Rectal smooth muscle tissue (tissue), 1 donor: ENCODE measurements at regions not wholly inside any gene's neighbourhood (a gene's known extent, or its start where the extent isn't known, plus 50 kb on each side); places are given as distances from the start of the nearest gene placed in this dataset.
"Not testable (repeated sequence)": the region's sequence is repeated elsewhere in the genome, so short reads cannot be mapped to it uniquely, and the experiment has no call there.

Source experiments
- H3K27ac ChIP-seq: one replicate; pipeline ENCODE4 v1.7.0; 2013; ENCODE audit warnings: low read depth, low read length, inconsistent platforms
- H3K27me3 ChIP-seq: one replicate; pipeline ENCODE4 v1.7.0; 2013; ENCODE audit warnings: low read length; ENCODE audit not compliant: control insufficient read depth, insufficient read depth
- H3K36me3 ChIP-seq: one replicate; pipeline ENCODE4 v1.7.0; 2013; ENCODE audit warnings: low read length; ENCODE audit not compliant: control insufficient read depth, insufficient read depth
- H3K4me1 ChIP-seq: one replicate; pipeline ENCODE4 v1.7.0; 2013; ENCODE audit warnings: low read length; ENCODE audit not compliant: control insufficient read depth, insufficient read depth
- H3K4me3 ChIP-seq: one replicate; pipeline ENCODE4 v1.7.0; 2013; ENCODE audit warnings: low read length
- H3K9ac ChIP-seq: one replicate; pipeline ENCODE4 v1.7.0; 2013; ENCODE audit warnings: low read length

DNA sequence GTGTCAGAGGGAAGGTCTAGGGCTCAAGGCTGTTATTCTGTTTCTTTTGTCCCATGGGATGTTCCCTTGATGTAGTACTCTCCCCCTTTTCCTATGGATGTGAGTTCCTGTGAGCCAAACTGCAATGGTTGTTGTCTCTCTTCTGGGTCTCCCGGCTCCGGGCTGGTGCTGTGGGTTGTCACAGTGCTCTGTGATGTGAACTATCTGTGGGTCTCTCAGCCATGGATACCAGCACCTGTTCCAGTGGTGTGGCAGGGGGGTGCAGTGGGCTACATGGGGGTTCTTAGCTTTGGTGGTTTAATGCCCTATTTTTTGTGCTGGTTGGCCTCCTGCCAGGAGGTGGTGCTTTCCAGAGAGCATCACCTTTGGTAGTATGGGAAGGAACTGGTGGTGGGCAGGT is 941.1 kb downstream of the KCNA4 start:
- Histone ChIP-seq H3K9ac (no peak overlapping the region), H3K27ac (no peak overlapping the region)

DNA sequence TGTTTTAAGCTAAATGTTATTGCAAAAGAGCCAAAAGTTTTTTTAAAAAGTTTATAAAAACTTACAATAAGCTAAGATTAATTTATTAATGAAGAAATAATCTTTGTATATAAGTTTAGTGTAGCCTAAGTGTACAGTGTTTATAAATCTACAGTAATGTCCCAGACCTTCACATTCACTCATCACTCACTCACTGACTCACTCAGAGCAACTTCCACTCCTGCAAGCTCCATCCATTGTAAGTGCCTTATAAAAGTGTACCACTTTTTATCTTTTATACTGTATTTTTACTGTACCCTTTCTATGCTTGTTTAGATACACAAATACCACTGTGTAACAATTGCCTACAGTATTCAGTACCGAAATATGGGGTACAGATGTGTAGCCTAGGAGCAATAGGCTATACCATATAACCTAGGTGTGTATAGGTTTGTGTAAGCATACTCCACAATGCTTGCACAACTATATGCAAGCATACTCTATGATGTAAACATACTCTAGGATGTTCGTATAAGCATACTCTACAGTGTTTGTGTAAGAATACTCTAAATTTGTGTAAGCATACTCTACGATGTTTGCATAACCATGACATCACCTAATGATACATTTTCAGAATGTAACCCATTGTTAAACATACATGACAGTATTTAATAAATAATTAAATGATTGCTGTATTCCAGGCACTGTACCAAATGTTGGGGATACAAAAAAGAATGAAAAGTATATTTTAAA is 953.0 kb downstream of the KCNA4 start:
- H3K36me3 ChIP-seq, result no peaks in the 10 kb centered on the region
- H3K4me1 ChIP-seq, result no peaks in the 10 kb centered on the region
- no peak overlapping the region for H3K9ac ChIP-seq
- no peak overlapping the region for H3K4me3 ChIP-seq
- no peak overlapping the region for H3K27ac ChIP-seq
- no peaks in the 10 kb centered on the region for H3K27me3 ChIP-seq

More for the DNA sequence above, 941.1 kb downstream of the KCNA4 start:
- no peaks in the 10 kb centered on the region for H3K36me3 ChIP-seq
- H3K27me3 ChIP-seq, result no peaks in the 10 kb centered on the region
- H3K4me1 ChIP-seq, result no peaks in the 10 kb centered on the region
- no peak overlapping the region for H3K4me3 ChIP-seq

DNA sequence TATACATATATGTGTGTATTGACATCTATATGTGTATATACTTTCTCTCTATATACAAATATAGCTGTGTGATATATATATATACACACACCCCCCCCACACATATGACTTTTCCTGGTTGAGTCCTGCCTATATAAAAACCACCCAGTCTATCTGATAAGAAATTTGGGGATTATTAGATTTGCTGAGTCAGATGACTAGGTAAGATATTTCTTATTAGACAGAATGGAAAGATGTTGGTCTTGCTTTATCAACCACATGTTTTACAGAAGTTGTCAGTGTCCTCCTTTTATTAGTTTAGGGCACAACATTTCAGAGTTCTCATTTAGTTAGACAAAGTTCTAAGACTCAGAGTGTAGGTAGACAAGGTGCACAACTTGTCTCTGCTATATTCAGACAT is 953.3 kb downstream of the METTL15 start:
- H3K9ac ChIP-seq, result no peak overlapping the region
- no peak overlapping the region for H3K27ac ChIP-seq
- no peaks in the 10 kb centered on the region for H3K27me3 ChIP-seq
- no peaks in the 10 kb centered on the region for H3K36me3 ChIP-seq
- no peak overlapping the region for H3K4me3 ChIP-seq
- H3K4me1 ChIP-seq, result no peaks in the 10 kb centered on the region

DNA sequence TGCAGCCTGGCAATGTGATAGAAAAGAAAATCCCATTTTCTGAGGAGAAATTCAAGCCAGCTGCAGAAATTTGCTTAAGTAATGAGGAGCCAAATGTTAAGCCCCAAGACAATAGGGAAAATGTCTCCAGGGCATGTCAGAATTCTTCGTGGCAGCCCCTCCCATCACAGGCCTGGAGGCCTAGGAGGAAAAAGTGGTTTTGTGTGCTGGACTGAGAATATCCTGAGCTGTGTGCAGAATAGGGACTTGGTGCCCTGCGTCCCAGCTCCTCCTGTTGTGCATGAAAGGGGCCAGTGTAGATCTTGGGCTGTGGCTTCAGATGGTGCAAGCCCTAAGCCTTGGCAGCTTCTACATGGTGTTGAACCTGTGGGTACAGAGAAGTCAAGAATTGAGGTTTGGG is 948.3 kb downstream of the METTL15 start:
- not testable (repeated sequence) for H3K4me1 ChIP-seq, H3K4me3 ChIP-seq, H3K36me3 ChIP-seq

DNA sequence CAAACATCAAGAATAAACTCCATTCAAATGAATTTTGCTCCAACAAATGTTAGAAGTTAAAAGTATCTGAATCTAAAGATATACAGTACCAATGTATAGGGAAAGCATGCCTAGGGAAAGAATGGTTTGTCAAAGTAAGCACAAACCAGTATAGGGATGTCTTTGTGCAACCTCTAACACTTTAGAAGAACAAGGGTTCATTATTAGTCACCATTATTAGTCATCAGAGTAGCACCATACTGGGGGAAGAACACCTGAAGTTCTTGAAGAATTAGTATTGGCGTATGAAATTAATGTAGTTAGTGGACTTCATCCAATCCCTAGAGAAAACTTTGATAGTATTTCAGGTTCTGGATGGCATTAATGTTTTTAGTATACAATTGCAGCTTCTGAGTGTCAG is 943.7 kb downstream of the METTL15 start:
- no peak overlapping the region for H3K9ac ChIP-seq
- no peaks in the 10 kb centered on the region for H3K36me3 ChIP-seq
- H3K27ac ChIP-seq, result no peak overlapping the region
- H3K27me3 ChIP-seq, result no peaks in the 10 kb centered on the region
- H3K4me3 ChIP-seq, result no peak overlapping the region
- H3K4me1 ChIP-seq, result no peaks in the 10 kb centered on the region

More for the DNA sequence above, 948.3 kb downstream of the METTL15 start:
- H3K27me3 ChIP-seq, H3K27ac ChIP-seq, H3K9ac ChIP-seq: not testable (repeated sequence)

DNA sequence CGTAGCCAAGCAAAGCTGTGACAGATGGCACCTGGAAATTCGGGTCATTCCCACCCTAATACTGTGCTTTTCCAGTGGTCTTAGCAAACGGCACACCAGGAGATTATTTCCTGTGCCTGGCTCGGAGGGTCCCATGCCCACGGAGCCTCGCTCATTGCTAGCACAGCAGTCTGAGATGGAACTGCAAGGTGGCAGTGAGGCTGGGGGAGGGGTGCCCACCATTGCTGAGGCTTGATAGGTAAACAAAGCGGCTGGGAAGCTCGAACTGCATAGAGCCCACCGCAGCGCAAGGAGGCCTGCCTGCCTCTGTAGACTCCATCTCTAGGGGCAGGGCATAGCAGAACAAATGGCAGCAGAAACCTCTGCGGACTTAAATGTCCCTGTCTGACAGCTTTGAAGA is 942.8 kb downstream of the METTL15 start:
- H3K9ac ChIP-seq, H3K4me3 ChIP-seq, H3K27me3 ChIP-seq, H3K27ac ChIP-seq, H3K4me1 ChIP-seq, H3K36me3 ChIP-seq: not testable (repeated sequence)

DNA sequence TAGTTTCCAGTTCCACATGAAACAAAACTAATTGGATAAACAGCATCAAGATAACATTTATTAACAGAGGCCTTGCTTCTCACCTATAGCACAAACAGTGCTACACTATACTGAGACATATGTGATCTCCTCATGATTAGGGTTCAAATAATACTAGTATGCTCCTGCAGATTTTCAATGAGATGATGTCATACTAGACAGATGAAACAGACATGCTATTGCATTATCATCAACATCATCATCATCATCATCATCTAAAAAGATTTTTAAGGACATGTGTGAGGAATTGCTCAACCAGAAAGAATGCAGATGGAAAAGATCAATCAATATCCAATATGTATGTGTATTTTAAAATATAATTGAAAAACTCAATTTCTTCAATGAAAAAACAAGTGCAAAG is 932.3 kb downstream of the METTL15 start:
- Histone ChIP-seq H3K4me1 (no peaks in the 10 kb centered on the region), H3K4me3 (no peak overlapping the region), H3K36me3 (no peaks in the 10 kb centered on the region), H3K27me3 (no peaks in the 10 kb centered on the region), H3K9ac (no peak overlapping the region), H3K27ac (no peak overlapping the region)

DNA sequence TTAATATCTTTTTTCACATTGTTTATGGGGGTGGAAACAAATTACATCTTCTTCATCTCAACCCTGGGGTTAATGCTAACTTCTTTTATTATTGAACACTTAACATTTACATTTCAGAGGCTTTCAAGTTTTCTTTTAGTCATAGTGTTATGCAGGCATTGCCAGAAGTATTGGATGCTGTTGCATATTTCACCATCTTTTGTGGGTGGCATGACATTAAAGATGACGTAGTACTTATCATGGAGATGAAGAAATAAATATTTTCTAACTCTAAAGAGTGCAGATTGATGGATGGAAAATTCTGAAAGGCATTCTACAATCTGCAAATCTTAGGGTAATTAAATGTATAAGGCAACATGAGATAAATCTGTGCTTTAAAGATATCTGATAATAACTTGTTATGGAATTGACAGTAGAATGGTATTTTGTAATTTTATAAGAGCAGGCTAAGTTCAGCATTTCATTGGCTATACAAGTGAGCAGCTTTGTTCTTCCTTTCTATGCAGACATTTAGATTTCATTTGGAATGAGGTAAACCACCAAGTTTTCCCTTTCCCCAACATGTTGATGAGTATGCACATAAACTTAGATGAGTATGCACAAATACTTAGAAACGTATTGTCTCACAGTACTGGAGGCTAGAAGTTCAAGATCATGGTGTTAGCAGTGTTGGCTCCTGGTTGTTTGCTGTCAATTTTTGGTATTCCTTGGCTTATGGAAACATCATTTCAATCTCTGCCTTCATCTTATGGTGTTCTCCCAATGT is 924.4 kb downstream of the METTL15 start:
- Histone ChIP-seq H3K27ac (no peak overlapping the region), H3K36me3 (no peaks in the 10 kb centered on the region), H3K9ac (no peak overlapping the region), H3K4me3 (no peak overlapping the region), H3K4me1 (no peaks in the 10 kb centered on the region), H3K27me3 (no peaks in the 10 kb centered on the region)

DNA sequence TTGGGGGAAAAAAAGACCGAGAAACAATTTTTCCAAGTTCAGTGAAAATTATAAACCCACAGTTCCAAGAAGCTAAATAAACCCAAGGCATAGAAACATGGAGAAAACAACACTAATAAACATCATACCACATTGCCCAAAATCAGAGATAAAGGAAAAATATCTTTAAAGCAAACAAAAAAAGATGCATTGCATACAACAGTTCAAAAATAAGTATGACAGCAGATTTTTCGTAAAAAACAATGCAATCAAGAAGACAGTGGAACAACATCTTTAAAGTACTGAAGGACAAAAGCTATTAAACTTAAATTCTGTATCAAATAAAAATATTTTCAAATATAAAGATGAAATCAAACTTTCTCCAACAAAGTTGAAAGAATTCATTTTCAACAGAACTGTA is 921.3 kb downstream of the METTL15 start:
- H3K4me3 ChIP-seq, result no peak overlapping the region
- no peak overlapping the region for H3K9ac ChIP-seq
- H3K4me1 ChIP-seq, result no peaks in the 10 kb centered on the region
- no peak overlapping the region for H3K27ac ChIP-seq
- no peaks in the 10 kb centered on the region for H3K36me3 ChIP-seq
- no peaks in the 10 kb centered on the region for H3K27me3 ChIP-seq

DNA sequence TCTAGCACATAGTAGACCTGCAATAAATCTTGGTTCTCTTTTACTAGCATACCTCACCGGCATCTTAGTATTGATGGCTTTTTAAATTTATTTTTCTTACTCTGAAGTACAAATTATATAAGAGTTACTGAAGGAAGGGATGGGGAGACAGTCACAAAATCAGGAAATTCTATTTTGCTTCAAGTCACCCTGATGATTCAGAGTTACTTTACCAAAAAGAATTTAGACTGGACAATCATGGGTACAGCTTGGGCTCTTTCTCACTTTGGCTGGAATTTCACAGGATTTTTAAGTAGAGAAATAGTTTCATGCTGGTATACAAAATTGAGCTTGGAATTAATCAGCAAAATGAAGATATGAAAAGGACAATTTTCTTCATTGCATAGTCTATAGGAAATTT is 919.2 kb downstream of the METTL15 start:
- Histone ChIP-seq H3K27ac (no peak overlapping the region), H3K27me3 (no peaks in the 10 kb centered on the region), H3K4me1 (no peaks in the 10 kb centered on the region), H3K36me3 (no peaks in the 10 kb centered on the region), H3K9ac (no peak overlapping the region), H3K4me3 (no peak overlapping the region)

DNA sequence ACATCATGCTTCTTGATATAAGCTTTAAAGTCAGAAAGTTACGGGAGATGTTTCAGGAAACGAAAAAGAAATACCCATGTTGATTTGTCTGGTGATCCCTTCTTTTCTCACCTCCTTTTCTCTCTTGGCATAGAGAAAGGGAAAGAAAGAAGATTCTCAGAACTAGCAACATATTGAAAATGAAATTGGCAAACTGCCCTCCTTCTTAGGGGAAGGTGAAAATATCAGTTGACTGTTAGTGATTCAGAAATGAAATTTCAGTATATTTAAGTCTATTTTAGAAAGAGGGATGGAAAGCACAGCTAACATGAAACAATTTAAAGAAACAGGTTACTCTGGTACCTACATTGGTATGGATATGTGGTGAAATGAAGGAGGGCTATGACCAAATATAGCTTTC is 918.1 kb downstream of the METTL15 start:
- no peak overlapping the region for H3K27ac ChIP-seq
- no peaks in the 10 kb centered on the region for H3K36me3 ChIP-seq
- no peak overlapping the region for H3K9ac ChIP-seq
- H3K4me3 ChIP-seq, result no peak overlapping the region
- H3K4me1 ChIP-seq, result no peaks in the 10 kb centered on the region
- no peaks in the 10 kb centered on the region for H3K27me3 ChIP-seq

DNA sequence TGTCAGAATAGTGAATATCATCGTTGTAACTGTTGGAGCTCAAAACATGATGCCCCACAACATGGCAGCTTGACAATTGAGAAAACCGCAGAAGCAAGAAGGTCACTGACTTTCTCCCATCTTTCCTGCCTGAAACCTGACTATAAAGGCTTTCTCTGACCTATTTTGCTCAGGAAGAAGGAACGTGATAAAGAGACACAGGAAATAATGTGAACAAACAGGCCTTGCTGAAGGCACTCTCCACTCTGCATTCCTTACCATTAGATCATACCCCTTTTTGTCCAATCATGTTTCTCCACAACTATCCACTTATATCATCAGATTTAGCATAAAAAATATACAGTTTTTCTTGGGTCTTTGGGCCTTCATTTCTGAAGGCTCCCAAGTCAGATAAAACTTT is 916.8 kb downstream of the METTL15 start:
- Histone ChIP-seq H3K36me3 (no peaks in the 10 kb centered on the region), H3K4me3 (no peak overlapping the region), H3K27me3 (no peaks in the 10 kb centered on the region), H3K9ac (no peak overlapping the region), H3K4me1 (no peaks in the 10 kb centered on the region), H3K27ac (no peak overlapping the region)

DNA sequence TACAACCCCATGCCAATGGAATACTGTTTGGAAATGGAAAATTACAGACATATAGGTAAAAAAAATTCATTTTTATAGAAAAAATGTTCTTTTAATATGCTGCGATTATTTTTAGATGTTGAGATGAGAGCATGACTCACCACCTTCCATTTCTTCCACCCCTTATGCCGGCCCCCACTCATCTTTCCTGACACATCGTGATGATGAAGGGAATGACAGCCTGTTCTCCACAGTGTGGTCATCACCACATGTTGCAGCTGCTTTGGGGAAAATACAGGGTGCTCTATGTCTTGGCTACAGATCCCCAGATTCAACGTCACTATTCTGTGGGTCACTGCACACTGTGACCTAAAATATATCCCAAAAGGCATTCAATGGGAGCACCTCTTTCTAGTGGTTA is 916.2 kb downstream of the METTL15 start:
- H3K27ac ChIP-seq, result no peak overlapping the region
- H3K4me3 ChIP-seq, result no peak overlapping the region
- H3K27me3 ChIP-seq, result no peaks in the 10 kb centered on the region
- H3K36me3 ChIP-seq, result no peaks in the 10 kb centered on the region
- no peaks in the 10 kb centered on the region for H3K4me1 ChIP-seq
- H3K9ac ChIP-seq, result no peak overlapping the region
